ENCODE measurements at regions not wholly inside any gene's neighbourhood (a gene's known extent, or its start where the extent isn't known, plus 50 kb on each side); places are given as distances from the start of the nearest gene placed in this dataset.
A peak's percentile ranks its signal among the peaks of the same experiment; 100 is the strongest.

GRCh38 chr13:26987486-26988013 is 184.1 kb downstream of the USP12 start:
- no peak for TF ChIP-seq CTCF (conservative IDR thresholded peaks at IDR 0.05; ENCODE audit: low read depth)
- CTCF ChIA-PET, result interaction anchor here (1.0 to 2.1 kb wide), 3 partner anchors 41 to 374 kb away, joined by 3 to 16 read pairs (median 3); no protein-coding TSS in a partner anchor
- no peak for DNase-seq (ENCODE audit: low spot score)
- POLR2A ChIA-PET (ENCODE audit: low non-redundant PET), result no interaction called here
- H3K27ac ChIP-seq, result no peak overlapping the region

- TF ChIP-seq CTCF (conservative IDR thresholded peaks at IDR 0.05; ENCODE audit: low read depth), result peak; percentile 63
- CTCF ChIA-PET, result interaction anchor here (0.5 to 3.4 kb wide), 12 partner anchors 9 to 375 kb away, joined by 3 to 43 read pairs (median 4); partner anchors contain the start of gene RASL11A
- no peak overlapping the region for H3K27ac ChIP-seq
- POLR2A ChIA-PET (ENCODE audit: low non-redundant PET), result no interaction called here
- DNase-seq (ENCODE audit: low spot score), result peak; percentile 72
Measured at GRCh38 chr13:26985285-26985878, 186.2 kb downstream of the USP12 start.

- ChIA-PET CTCF (interaction anchor here (0.9 to 3.4 kb wide), 5 partner anchors 8 to 376 kb away, joined by 3 to 43 read pairs (median 11); no protein-coding TSS in a partner anchor), POLR2A (ENCODE audit: low non-redundant PET) (no interaction called here)
- DNase-seq (ENCODE audit: low spot score), result no peak
- no peak for TF ChIP-seq CTCF (conservative IDR thresholded peaks at IDR 0.05; ENCODE audit: low read depth)
- H3K27ac ChIP-seq, result no peak overlapping the region
Measured at GRCh38 chr13:26984337-26984736, 187.3 kb downstream of the USP12 start.

- TF ChIP-seq CTCF (conservative IDR thresholded peaks at IDR 0.05; ENCODE audit: low read depth), result no peak
- no peak for DNase-seq (ENCODE audit: low spot score)
- H3K27ac ChIP-seq, result peak overlapping the region; percentile 53
- ChIA-PET POLR2A (ENCODE audit: low non-redundant PET) (no interaction called here), CTCF (interaction anchor here (0.6 to 3.4 kb wide), 5 partner anchors 37 to 514 kb away, joined by 3 to 43 read pairs (median 3); partner anchors contain the start of gene GPR12)
Measured at GRCh38 chr13:26983543-26984320, 187.9 kb downstream of the USP12 start.

- CTCF ChIA-PET, result no interaction called here
- no peak for DNase-seq (ENCODE audit: low spot score)
Measured at GRCh38 chr13:26980099-26981031, 191.2 kb downstream of the USP12 start.

More at GRCh38 chr13:26980099-26981031, 191.2 kb downstream of the USP12 start:
- POLR2A ChIA-PET (ENCODE audit: low non-redundant PET), result no interaction called here
- no peak for TF ChIP-seq CTCF (conservative IDR thresholded peaks at IDR 0.05; ENCODE audit: low read depth)
- H3K27ac ChIP-seq, result no peak overlapping the region
